Fibroblast of skin of abdomen (primary cell): ENCODE measurements at regions not wholly inside any gene's neighbourhood (a gene's known extent, or its start where the extent isn't known, plus 50 kb on each side); places are given as distances from the start of the nearest gene placed in this dataset.

Experiments
- DNase-seq: peaks from one replicate; pipeline ENCODE4 v3.0.0-alpha.2; 2013

- DNase-seq: no peak
Observed at GRCh38 chr1:112231331-112231730, 164.7 kb upstream of the CTTNBP2NL start.

DNA sequence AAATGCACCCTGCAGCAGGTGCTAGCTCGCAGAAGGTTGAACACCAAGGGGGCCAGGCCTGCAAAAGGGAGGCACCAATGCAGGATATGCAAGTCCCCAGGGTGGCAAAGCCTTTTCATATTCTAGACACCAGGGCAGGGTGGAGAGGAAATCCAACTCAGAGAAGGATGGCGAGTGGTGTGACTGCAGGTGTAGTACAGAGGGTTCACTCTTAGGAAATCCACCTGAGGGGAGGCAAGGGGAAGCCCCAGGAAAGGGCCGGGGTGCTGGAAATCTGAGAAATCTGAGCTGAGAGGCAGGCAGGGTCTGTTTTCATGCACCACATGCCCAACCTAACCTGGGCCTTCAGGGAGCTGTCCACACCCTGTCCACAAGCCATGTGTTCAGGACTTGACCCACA is 163.2 kb upstream of the CTTNBP2NL start:
- no peak for DNase-seq

- no peak for DNase-seq
Observed at GRCh38 chr1:112234710-112235109, 161.3 kb upstream of the CTTNBP2NL start.

- no peak for DNase-seq
Observed at GRCh38 chr1:112237983-112238545, 157.9 kb upstream of the CTTNBP2NL start.

DNA sequence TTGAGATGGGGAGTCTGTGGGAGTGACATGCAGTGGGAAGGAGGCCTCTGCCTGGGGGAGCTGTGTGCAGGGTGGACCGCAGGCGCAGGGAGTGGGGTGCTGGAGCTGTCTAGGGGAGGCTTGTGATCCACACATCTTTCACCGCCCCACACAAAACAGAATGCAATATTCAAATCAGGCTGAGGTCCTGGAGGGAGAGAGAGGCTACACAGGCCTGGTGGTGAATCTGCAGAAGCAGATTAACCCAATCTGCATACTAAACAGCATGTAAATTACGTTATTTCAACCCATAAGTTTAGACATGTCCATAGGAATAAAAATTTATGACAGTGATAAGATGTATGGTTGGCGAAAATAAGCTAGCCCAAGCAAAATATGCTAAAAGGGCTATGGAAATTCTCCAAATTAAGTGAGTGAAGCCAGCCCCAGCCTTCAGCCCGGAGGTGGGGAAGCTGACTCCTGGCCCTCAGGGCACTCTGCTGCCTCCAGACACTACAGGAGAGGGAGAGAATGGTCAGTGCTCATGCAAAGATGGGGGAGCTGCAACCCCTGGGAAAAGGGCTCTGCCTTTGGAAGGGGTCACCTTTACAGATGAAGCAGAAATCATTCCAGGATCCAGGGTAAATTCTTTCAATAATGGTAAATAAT is 156.2 kb upstream of the CTTNBP2NL start:
- no peak for DNase-seq

GRCh38 chr1:112242470-112242869 is 153.5 kb upstream of the CTTNBP2NL start:
- no peak for DNase-seq

DNA sequence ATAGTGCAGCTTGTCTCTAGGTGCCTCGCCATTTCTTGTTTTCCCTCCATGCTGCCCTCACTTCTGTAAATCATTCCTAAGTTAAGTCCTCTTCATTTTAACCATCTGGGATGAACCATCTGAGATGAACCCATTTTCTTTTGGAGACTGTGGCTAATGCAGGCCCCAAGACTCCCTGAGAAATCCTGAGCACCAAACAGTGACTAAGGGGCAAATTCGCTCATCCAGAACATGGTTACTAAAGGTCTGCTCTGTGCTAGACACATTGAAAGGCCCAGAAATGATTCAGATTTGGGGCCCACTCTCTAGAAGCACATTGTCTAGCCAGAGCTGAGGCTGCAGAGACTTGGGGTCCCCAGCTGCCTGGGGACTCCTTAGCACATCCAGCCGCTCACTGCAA is 151.9 kb upstream of the CTTNBP2NL start:
- no peak for DNase-seq

- DNase-seq: no peak
Observed at GRCh38 chr1:112245114-112245513, 150.9 kb upstream of the CTTNBP2NL start.

- DNase-seq: no peak
Observed at GRCh38 chr1:112247036-112247597, 148.9 kb upstream of the CTTNBP2NL start.

GRCh38 chr1:112247961-112248360 is 148.1 kb upstream of the CTTNBP2NL start:
- no peak for DNase-seq

GRCh38 chr1:112250892-112251291 is 145.1 kb upstream of the CTTNBP2NL start:
- no peak for DNase-seq

- no peak for DNase-seq
Observed at GRCh38 chr1:112251766-112252506, 144.1 kb upstream of the CTTNBP2NL start.

DNA sequence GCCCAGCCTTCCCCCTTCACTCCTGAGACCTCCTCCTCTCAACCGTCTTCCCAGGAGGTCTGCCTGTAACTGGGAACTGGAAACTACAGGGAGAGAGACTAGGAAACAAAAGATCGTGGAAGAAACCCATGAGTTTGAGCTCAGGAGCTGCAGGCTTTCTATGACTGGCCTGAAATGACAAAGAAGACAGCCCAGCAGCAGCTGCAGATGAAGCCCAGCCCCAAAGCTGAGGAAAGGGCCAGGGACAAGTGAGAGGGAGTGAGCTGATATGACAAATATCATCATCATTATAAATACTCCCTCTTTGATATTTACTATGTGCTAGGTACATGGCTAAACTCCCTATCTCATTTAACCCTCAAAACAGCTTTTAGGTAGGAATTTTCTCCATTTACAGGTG is 142.6 kb upstream of the CTTNBP2NL start:
- no peak for DNase-seq

GRCh38 chr1:112255080-112255479 is 140.9 kb upstream of the CTTNBP2NL start:
- DNase-seq: no peak

GRCh38 chr1:112256411-112256810 is 139.6 kb upstream of the CTTNBP2NL start:
- no peak for DNase-seq

GRCh38 chr1:112257043-112257835 is 138.8 kb upstream of the CTTNBP2NL start:
- no peak for DNase-seq

DNA sequence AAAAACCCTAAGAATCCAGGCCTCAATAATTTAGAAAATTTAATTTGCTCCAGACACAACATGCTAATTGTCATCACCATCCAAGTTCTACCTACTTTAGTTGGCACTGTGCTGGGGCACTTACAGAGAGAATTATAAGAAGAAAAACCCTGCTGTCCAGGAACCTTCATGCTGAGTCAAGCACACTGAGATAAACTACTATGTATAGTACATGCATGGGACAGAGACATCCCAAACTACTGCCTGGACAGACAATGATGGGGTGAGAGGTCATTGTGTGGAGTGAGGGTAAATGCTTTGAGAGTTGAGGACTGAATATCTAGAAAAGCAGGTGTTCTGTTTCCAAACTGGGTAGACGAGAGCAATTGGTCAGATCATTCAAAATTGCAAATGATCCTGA is 135.3 kb upstream of the CTTNBP2NL start:
- no peak for DNase-seq

DNA sequence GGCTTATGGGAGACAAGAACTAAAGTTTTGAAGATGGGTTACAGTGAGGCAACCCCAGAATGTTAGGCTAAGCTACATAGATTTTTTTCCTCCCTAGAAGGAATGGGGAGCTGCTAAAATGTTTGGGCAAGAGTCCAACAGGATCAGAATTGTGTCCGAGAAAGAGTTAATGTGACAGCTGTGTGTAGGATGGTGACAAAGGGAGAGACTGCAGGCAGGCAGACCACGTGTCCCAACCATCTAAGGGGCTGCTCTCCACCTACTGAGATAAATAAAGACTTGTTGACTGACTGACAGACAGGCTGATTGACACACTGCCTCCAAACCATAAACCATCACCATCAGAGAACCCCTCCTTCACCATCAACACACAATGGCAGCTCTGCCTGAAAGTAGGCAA is 133.7 kb upstream of the CTTNBP2NL start:
- DNase-seq: no peak

GRCh38 chr1:112263042-112263441 is 133.0 kb upstream of the CTTNBP2NL start:
- DNase-seq: no peak

GRCh38 chr1:112263453-112263852 is 132.6 kb upstream of the CTTNBP2NL start:
- no peak for DNase-seq

DNA sequence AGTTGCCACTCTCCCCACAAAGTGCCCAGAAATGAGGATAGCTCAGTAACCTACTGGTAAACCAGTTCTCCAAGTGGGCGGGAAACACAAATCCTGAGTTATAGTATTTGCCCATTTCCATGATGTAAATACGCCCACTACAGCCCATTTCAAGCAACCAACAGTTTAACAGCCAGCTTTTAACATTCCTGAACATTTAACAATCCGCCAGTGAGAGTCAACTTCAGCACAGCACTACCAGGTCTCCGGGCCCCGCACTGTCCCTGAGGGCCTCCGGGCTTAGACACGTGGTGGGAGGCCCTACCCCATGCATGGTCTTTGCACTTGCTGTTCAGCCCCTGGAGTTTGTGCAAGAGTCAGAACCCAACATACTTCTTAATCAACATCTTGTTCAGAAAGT is 132.0 kb upstream of the CTTNBP2NL start:
- no peak for DNase-seq

DNA sequence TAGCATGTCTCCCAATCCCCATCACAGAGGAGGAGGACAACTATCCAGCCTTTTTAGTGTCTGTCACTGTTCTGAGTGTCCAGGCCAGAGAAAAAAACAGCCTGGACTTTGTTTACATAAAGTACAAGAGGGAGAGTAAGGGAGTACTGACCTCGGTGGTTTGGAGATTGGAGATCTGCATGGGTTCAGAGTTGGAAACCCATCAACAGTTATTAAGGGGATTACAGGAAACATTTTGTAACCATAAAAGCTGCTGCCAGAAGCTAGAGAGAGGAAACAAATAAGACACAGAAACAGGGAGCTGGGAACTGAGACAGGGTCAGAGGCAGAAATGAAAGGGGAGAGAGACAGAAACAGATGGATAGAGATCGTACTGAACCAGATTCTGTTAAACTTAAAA is 131.5 kb upstream of the CTTNBP2NL start:
- DNase-seq: no peak

- DNase-seq: no peak
Observed at GRCh38 chr1:112265931-112266330, 130.1 kb upstream of the CTTNBP2NL start.
